ENCODE measurements at regions not wholly inside any gene's neighbourhood (a gene's known extent, or its start where the extent isn't known, plus 50 kb on each side); places are given as distances from the start of the nearest gene placed in this dataset.
"Not testable (repeated sequence)": the region's sequence is repeated elsewhere in the genome, so short reads cannot be mapped to it uniquely, and the experiment has no call there.

DNA sequence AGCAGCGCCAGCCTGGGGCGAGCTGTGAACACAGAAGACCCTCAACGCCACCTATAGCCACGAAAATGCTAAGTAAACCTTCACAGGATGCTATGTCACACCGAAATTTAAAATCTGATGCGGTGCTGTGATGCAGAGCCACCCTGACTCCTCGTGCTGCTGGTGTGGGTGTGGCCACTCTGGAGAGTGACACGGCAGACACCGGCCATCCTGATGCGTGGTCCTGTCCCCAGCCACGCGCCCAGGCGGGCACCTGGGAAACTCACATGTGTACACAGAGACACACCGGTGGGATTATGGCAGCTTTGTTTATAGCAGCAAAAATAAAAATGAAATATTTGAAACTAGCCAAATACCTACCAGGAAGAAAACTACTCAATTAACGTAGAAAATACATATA lies 138.3 kb upstream of the SFSWAP start:
- intact Hi-C loops (cut with micrococcal nuclease) = no loop called here
- Mint-ChIP-seq H3K4me1 (ENCODE audit: insufficient read depth, unreplicated experiment) (no peaks in the 10 kb centered on the region), H3K4me3 (ENCODE audit: unreplicated experiment) (no peak overlapping the region), H3K27ac (ENCODE audit: low read depth, unreplicated experiment) (no peak overlapping the region), H3K36me3 (ENCODE audit: insufficient read depth, unreplicated experiment) (no peaks in the 10 kb centered on the region), H3K27me3 (ENCODE audit: insufficient read depth, unreplicated experiment) (peaks cover 79% of the 10 kb centered on the region), H3K9me3 (ENCODE audit: unreplicated experiment) (peaks cover 10% of the 10 kb centered on the region)
- DNase-seq (ENCODE audit: unreplicated experiment) = no peak
- BruUV-seq (replicated peaks) = no TSS peak
- ChIA-PET POLR2A (no interaction called here), CTCF (interaction anchor here (0.6 kb wide), 1 partner anchor 646 kb away, joined by 4 read pairs; no protein-coding TSS in a partner anchor)
- TF ChIP-seq, protein P1, sequence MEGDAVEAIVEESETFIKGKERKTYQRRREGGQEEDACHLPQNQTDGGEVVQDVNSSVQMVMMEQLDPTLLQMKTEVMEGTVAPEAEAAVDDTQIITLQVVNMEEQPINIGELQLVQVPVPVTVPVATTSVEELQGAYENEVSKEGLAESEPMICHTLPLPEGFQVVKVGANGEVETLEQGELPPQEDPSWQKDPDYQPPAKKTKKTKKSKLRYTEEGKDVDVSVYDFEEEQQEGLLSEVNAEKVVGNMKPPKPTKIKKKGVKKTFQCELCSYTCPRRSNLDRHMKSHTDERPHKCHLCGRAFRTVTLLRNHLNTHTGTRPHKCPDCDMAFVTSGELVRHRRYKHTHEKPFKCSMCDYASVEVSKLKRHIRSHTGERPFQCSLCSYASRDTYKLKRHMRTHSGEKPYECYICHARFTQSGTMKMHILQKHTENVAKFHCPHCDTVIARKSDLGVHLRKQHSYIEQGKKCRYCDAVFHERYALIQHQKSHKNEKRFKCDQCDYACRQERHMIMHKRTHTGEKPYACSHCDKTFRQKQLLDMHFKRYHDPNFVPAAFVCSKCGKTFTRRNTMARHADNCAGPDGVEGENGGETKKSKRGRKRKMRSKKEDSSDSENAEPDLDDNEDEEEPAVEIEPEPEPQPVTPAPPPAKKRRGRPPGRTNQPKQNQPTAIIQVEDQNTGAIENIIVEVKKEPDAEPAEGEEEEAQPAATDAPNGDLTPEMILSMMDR (IDR thresholded peaks at IDR 0.05; ENCODE audit: unreplicated experiment) = no peak

DNA sequence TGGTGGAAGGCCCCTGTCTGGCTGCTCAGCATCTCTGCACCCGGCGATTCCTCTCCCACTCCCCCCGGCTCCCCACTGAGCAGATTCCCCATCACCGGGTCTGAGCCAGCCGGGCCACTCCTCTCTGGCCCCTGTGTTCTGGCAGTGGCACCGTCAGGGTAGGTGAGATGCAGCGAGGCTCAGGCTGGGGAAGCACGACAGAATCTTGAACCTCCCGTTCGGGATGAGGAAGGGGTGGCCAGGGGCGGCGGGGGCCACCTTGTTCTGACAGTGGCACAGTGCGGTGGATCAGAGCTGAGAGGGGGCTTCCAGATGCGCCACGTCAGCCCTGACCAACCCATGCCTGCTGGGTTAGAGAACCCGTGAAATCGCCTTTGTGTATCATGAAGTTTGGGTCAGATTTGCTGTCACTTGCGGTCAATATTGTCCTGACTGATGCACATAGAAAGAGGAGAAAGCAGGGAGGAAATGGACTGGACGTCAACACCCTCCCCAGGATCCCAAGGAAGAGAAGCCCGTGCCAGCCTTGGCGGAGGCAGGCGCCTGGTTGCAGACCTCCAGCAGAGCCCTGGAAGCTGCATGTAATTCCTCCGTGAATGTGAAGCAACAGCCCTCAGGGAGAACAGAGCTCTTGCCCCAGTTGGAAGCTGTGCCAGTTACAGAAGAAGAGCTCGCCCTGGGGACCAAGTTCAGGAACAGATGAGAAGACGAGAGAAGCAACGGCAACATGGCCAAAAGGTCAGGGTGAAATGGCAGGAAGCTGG lies 137.1 kb upstream of the SFSWAP start:
- no peak overlapping the region for H3K27ac Mint-ChIP-seq (ENCODE audit: low read depth, unreplicated experiment)
- H3K9me3 Mint-ChIP-seq (ENCODE audit: unreplicated experiment) = peaks cover 10% of the 10 kb centered on the region
- BruUV-seq (replicated peaks) = no TSS peak
- intact Hi-C loops (cut with micrococcal nuclease) = no loop called here
- ChIA-PET POLR2A (no interaction called here), CTCF (interaction anchor here (0.6 kb wide), 1 partner anchor 136 kb away, joined by 3 read pairs; no protein-coding TSS in a partner anchor)
- TF ChIP-seq, protein P1 (IDR thresholded peaks at IDR 0.05; ENCODE audit: unreplicated experiment) = no peak
- no peak for DNase-seq (ENCODE audit: unreplicated experiment)
- H3K4me1 Mint-ChIP-seq (ENCODE audit: insufficient read depth, unreplicated experiment) = no peaks in the 10 kb centered on the region
- H3K36me3 Mint-ChIP-seq (ENCODE audit: insufficient read depth, unreplicated experiment) = no peaks in the 10 kb centered on the region
- H3K27me3 Mint-ChIP-seq (ENCODE audit: insufficient read depth, unreplicated experiment) = peaks cover 79% of the 10 kb centered on the region
- no peak overlapping the region for H3K4me3 Mint-ChIP-seq (ENCODE audit: unreplicated experiment)

DNA sequence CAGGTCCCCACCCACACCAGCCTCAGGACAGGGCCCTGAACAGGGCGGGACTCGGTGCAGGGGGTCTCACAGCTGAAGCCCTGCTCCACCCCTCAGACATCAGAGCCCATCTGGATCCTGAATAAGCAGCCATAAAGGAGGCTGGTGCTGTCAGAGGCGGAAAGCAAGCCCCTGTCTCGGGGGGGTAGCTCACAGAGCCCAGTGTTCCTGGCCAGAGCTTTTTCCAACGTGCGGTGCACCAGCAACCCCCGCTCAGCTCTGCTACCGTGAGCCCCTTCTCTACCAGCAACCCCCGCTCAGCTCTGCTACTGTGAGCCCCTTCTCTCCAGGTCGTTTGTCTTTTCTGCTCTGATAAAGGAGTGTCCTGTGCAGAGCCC lies 136.5 kb upstream of the SFSWAP start:
- BruUV-seq (replicated peaks) = no TSS peak
- TF ChIP-seq, protein P1 (IDR thresholded peaks at IDR 0.05; ENCODE audit: unreplicated experiment) = no peak
- Mint-ChIP-seq H3K9me3 (ENCODE audit: unreplicated experiment) (peaks cover 10% of the 10 kb centered on the region), H3K36me3 (ENCODE audit: insufficient read depth, unreplicated experiment) (no peaks in the 10 kb centered on the region), H3K4me1 (ENCODE audit: insufficient read depth, unreplicated experiment) (no peaks in the 10 kb centered on the region), H3K27ac (ENCODE audit: low read depth, unreplicated experiment) (no peak overlapping the region), H3K27me3 (ENCODE audit: insufficient read depth, unreplicated experiment) (peaks cover 79% of the 10 kb centered on the region), H3K4me3 (ENCODE audit: unreplicated experiment) (no peak overlapping the region)
- POLR2A ChIA-PET = no interaction called here
- CTCF ChIA-PET = no interaction called here
- intact Hi-C loops (cut with micrococcal nuclease) = no loop called here
- no peak for DNase-seq (ENCODE audit: unreplicated experiment)

- intact Hi-C loops (cut with micrococcal nuclease) = no loop called here
- Mint-ChIP-seq H3K27ac (ENCODE audit: low read depth, unreplicated experiment) (no peak overlapping the region), H3K4me1 (ENCODE audit: insufficient read depth, unreplicated experiment) (no peaks in the 10 kb centered on the region), H3K36me3 (ENCODE audit: insufficient read depth, unreplicated experiment) (no peaks in the 10 kb centered on the region), H3K27me3 (ENCODE audit: insufficient read depth, unreplicated experiment) (peaks cover 79% of the 10 kb centered on the region), H3K4me3 (ENCODE audit: unreplicated experiment) (no peak overlapping the region), H3K9me3 (ENCODE audit: unreplicated experiment) (peaks cover 10% of the 10 kb centered on the region)
- DNase-seq (ENCODE audit: unreplicated experiment) = no peak
- ChIA-PET POLR2A (no interaction called here), CTCF (no interaction called here)
- TF ChIP-seq, protein P1 (IDR thresholded peaks at IDR 0.05; ENCODE audit: unreplicated experiment) = no peak
- BruUV-seq (replicated peaks) = no TSS peak
These were observed 135.5 kb upstream of the SFSWAP start for GRCh38 chr12:131575371-131575770.

DNA sequence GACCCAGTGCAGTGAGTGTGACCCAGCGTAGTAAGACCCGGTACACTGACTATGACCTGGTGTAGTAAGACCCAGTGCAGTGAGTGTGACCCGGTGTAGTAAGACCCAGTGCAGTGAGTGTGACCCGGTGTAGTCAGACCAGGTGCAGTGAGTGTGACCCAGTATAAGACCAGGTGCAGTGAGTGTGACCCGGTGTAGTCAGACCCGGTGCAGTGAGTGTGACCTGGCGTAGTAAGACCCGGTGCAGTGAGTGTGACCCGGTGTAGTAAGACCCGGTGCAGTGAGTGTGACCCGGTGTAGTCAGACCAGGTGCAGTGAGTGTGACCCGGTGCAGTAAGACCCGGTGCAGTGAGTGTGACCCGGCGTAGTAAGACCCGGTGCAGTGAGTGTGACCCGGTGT lies 134.2 kb upstream of the SFSWAP start:
- DNase-seq (ENCODE audit: unreplicated experiment); CTCF ChIA-PET; H3K4me3 Mint-ChIP-seq (ENCODE audit: unreplicated experiment); H3K27ac Mint-ChIP-seq (ENCODE audit: low read depth, unreplicated experiment); POLR2A ChIA-PET; H3K36me3 Mint-ChIP-seq (ENCODE audit: insufficient read depth, unreplicated experiment); H3K4me1 Mint-ChIP-seq (ENCODE audit: insufficient read depth, unreplicated experiment); BruUV-seq (replicated peaks); intact Hi-C loops (cut with micrococcal nuclease): not testable (repeated sequence)
- peaks cover 76% of the 10 kb centered on the region for H3K27me3 Mint-ChIP-seq (ENCODE audit: insufficient read depth, unreplicated experiment)
- H3K9me3 Mint-ChIP-seq (ENCODE audit: unreplicated experiment) = peaks cover 10% of the 10 kb centered on the region

Data from MCF 10A (cell line).